Gastroesophageal sphincter (tissue), 3 donors: ENCODE measurements at regions not wholly inside any gene's neighbourhood (a gene's known extent, or its start where the extent isn't known, plus 50 kb on each side); places are given as distances from the start of the nearest gene placed in this dataset.

Experiments used
- CTCF ChIP-seq, 4 experiments: fragments of 200-600 bp in 2 of 4; fragments of 450-650 bp in 2 of 4; sonication (generic) in 1 of 4; IDR thresholded peaks; one replicate each; pipeline ENCODE4 v1.5.1; 2017 to 2019; ENCODE audit warnings: antibody characterized with exemption in 4 of 4, mild to moderate bottlenecking in 2 of 4, moderate library complexity in 2 of 4
- POLR2A ChIP-seq, 2 donors: fragments of 450-650 bp; IDR thresholded peaks; one replicate each; pipeline ENCODE4 v1.6.1; 2017; ENCODE audit warnings: antibody characterized with exemption in 2 of 2, mild to moderate bottlenecking in 2 of 2, moderate library complexity in 1 of 2
- POLR2AphosphoS5 ChIP-seq: sonication (generic); formaldehyde crosslinking; IDR thresholded peaks from one replicate; pipeline ENCODE4 v1.6.1; 2017; ENCODE audit warnings: antibody characterized with exemption

GRCh38 chr3:56868706-56869105 lies 67.0 kb upstream of the ARHGEF3 start:
- TF ChIP-seq CTCF (IDR thresholded peaks at IDR 0.05) (no peak), POLR2A (IDR thresholded peaks at IDR 0.05) (no peak), POLR2AphosphoS5 (no peak)
